Astrocyte (in vitro differentiated cells and primary cell): ENCODE measurements at regions not wholly inside any gene's neighbourhood (a gene's known extent, or its start where the extent isn't known, plus 50 kb on each side); places are given as distances from the start of the nearest gene placed in this dataset.
A peak's percentile ranks its signal among the peaks of the same experiment; 100 is the strongest.

Experiments
- DNase-seq: peaks from one replicate; pipeline ENCODE4 v3.0.0-alpha.2; 2010; ENCODE audit warnings: low read depth
- FAIRE-seq: peaks from 2 replicates; lab custom pipeline; 2011; peaks lifted over from hg19 to GRCh38; lab: Jason Lieb, UNC
- H2AFZ ChIP-seq: 2 replicates; pipeline ENCODE4 v1.6.0; 2012; ENCODE audit warnings: low read depth, low read length, inconsistent platforms
- H3K27ac ChIP-seq: 2 replicates; pipeline ENCODE4 v1.5.1; 2011; ENCODE audit warnings: low read depth, low read length, inconsistent platforms
- H3K27me3 ChIP-seq: 2 replicates; pipeline ENCODE4 v1.6.0; 2011; ENCODE audit warnings: low read length, inconsistent platforms; ENCODE audit not compliant: insufficient read depth
- H3K36me3 ChIP-seq: 2 replicates; pipeline ENCODE4 v1.5.1; 2011; ENCODE audit warnings: low read length, inconsistent platforms; ENCODE audit not compliant: insufficient read depth
- H3K4me1 ChIP-seq: 2 replicates; pipeline ENCODE4 v1.5.1; 2011; ENCODE audit warnings: low read length, inconsistent platforms; ENCODE audit not compliant: insufficient read depth
- H3K4me2 ChIP-seq: 2 replicates; pipeline ENCODE4 v1.6.0; 2012; ENCODE audit warnings: low read length, inconsistent platforms
- H3K4me3 ChIP-seq: 2 replicates; pipeline ENCODE4 v1.5.1; 2011; ENCODE audit warnings: low read depth, mild to moderate bottlenecking, low read length, inconsistent platforms; ENCODE audit not compliant: insufficient read depth
- H3K79me2 ChIP-seq: 2 replicates; pipeline ENCODE4 v1.6.0; 2012; ENCODE audit warnings: mild to moderate bottlenecking, low read length, inconsistent platforms; ENCODE audit not compliant: insufficient read depth
- H3K9ac ChIP-seq: 2 replicates; pipeline ENCODE4 v1.6.0; 2012; ENCODE audit warnings: mild to moderate bottlenecking, low read length, inconsistent platforms
- H3K9me3 ChIP-seq: 2 replicates; pipeline ENCODE4 v1.5.1; 2012; ENCODE audit warnings: low read depth, mild to moderate bottlenecking, low read length, inconsistent platforms; ENCODE audit not compliant: insufficient read depth
- H4K20me1 ChIP-seq: 2 replicates; pipeline ENCODE4 v1.6.0; 2012; ENCODE audit warnings: low read length, inconsistent platforms; ENCODE audit not compliant: insufficient read depth
- H3K27ac Mint-ChIP-seq: one replicate; pipeline ENCODE4 v1.8.0; 2021; ENCODE audit warnings: mild to moderate bottlenecking, mixed read lengths; ENCODE audit not compliant: unreplicated experiment
- H3K27me3 Mint-ChIP-seq: one replicate; pipeline ENCODE4 v1.8.0; 2021; ENCODE audit warnings: low read depth, mixed read lengths; ENCODE audit not compliant: unreplicated experiment
- H3K36me3 Mint-ChIP-seq: one replicate; pipeline ENCODE4 v1.8.0; 2021; ENCODE audit warnings: low read depth, mixed read lengths; ENCODE audit not compliant: unreplicated experiment
- H3K4me1 Mint-ChIP-seq: one replicate; pipeline ENCODE4 v1.8.0; 2021; ENCODE audit warnings: low read depth, mixed read lengths; ENCODE audit not compliant: unreplicated experiment
- H3K4me3 Mint-ChIP-seq: one replicate; pipeline ENCODE4 v1.8.0; 2021; ENCODE audit warnings: mild to moderate bottlenecking, moderate library complexity, mixed read lengths; ENCODE audit not compliant: unreplicated experiment
- H3K9me3 Mint-ChIP-seq: one replicate; pipeline ENCODE4 v1.8.0; 2021; ENCODE audit warnings: mild to moderate bottlenecking, mixed read lengths; ENCODE audit not compliant: unreplicated experiment
- EZH2 ChIP-seq: IDR thresholded peaks from 2 replicates; pipeline ENCODE4 v1.6.1; 2012; ENCODE audit warnings: mild to moderate bottlenecking, low read length, inconsistent platforms; ENCODE audit not compliant: insufficient read depth
- TF ChIP-seq, protein P1 (sequence below): IDR thresholded peaks from 2 replicates; pipeline ENCODE4 v1.5.1; 2011; ENCODE audit warnings: low read depth, mild to moderate bottlenecking, inconsistent platforms, low read length, moderate library complexity; ENCODE audit not compliant: insufficient read depth

DNA sequence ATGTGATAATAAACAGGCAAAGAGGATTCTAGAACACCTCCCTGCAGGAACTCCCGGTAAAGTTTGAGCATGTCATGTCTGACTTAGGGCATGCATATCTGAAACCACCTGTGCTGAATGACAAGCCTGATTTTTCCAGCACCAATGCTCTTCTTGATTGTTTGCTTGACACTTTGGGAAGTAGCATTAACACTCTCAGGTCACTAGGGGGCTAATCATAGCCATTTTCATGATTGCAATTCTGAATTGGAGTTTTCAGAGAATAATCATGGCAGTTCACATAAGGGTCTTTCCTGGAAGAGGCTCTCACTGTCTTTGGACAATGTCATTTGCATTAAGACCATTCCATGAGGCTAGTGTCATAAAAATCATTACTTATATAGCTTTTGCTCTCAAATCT lies 234.4 kb upstream of the MTNR1B start:
- TF ChIP-seq, protein P1, sequence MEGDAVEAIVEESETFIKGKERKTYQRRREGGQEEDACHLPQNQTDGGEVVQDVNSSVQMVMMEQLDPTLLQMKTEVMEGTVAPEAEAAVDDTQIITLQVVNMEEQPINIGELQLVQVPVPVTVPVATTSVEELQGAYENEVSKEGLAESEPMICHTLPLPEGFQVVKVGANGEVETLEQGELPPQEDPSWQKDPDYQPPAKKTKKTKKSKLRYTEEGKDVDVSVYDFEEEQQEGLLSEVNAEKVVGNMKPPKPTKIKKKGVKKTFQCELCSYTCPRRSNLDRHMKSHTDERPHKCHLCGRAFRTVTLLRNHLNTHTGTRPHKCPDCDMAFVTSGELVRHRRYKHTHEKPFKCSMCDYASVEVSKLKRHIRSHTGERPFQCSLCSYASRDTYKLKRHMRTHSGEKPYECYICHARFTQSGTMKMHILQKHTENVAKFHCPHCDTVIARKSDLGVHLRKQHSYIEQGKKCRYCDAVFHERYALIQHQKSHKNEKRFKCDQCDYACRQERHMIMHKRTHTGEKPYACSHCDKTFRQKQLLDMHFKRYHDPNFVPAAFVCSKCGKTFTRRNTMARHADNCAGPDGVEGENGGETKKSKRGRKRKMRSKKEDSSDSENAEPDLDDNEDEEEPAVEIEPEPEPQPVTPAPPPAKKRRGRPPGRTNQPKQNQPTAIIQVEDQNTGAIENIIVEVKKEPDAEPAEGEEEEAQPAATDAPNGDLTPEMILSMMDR = peak; percentile 40
- TF ChIP-seq EZH2 = no peak
- H3K9me3 ChIP-seq = no peaks in the 10 kb centered on the region
- H3K4me1 ChIP-seq = no peaks in the 10 kb centered on the region
- no peaks in the 10 kb centered on the region for H3K36me3 ChIP-seq
- H3K9ac ChIP-seq = no peak overlapping the region
- no peak for FAIRE-seq
- DNase-seq = no peak
- no peak overlapping the region for H3K4me3 ChIP-seq
- H3K27ac ChIP-seq = no peak overlapping the region
- Mint-ChIP-seq H3K4me1 (peaks cover 2% of the 10 kb centered on the region), H3K36me3 (no peaks in the 10 kb centered on the region), H3K9me3 (no peaks in the 10 kb centered on the region), H3K27me3 (no peaks in the 10 kb centered on the region), H3K27ac (no peak overlapping the region), H3K4me3 (no peak overlapping the region)
- no peaks in the 10 kb centered on the region for H4K20me1 ChIP-seq
- H3K79me2 ChIP-seq = no peaks in the 10 kb centered on the region
- H3K27me3 ChIP-seq = no peaks in the 10 kb centered on the region
- H2AFZ ChIP-seq = no peak overlapping the region
- no peak overlapping the region for H3K4me2 ChIP-seq

DNA sequence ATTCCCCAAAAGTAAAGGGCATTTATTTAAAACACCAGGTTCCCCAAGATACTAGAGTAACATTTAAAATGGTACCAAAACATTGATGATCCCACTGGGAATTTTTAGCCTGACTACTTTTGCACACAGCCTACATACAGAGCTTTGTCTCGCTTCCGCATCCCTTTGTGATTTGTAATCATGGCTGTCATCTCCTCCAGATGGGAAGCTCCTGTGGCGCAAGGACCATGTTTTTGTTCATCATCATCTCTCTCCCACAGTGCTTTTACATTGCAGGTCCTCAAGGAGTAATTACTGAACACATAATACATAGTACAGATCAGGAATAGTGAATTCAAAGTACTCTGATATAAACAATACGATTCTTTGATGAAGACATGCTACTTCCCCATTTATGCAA lies 231.2 kb upstream of the MTNR1B start:
- H3K27ac ChIP-seq = no peak overlapping the region
- H2AFZ ChIP-seq = no peak overlapping the region
- no peak overlapping the region for H3K4me2 ChIP-seq
- no peaks in the 10 kb centered on the region for H3K9me3 Mint-ChIP-seq
- H3K79me2 ChIP-seq = no peaks in the 10 kb centered on the region
- no peaks in the 10 kb centered on the region for H4K20me1 ChIP-seq
- H3K4me1 Mint-ChIP-seq = peaks cover 2% of the 10 kb centered on the region
- no peak overlapping the region for H3K9ac ChIP-seq
- DNase-seq = no peak
- no peaks in the 10 kb centered on the region for H3K27me3 ChIP-seq
- H3K36me3 ChIP-seq = no peaks in the 10 kb centered on the region
- no peak for FAIRE-seq
- no peak overlapping the region for H3K4me3 ChIP-seq
- TF ChIP-seq EZH2 = no peak
- TF ChIP-seq, protein P1 = no peak
- H3K27me3 Mint-ChIP-seq = no peaks in the 10 kb centered on the region
- no peak overlapping the region for H3K4me3 Mint-ChIP-seq
- H3K27ac Mint-ChIP-seq = no peak overlapping the region
- no peaks in the 10 kb centered on the region for H3K9me3 ChIP-seq
- H3K36me3 Mint-ChIP-seq = no peaks in the 10 kb centered on the region
- H3K4me1 ChIP-seq = no peaks in the 10 kb centered on the region

DNA sequence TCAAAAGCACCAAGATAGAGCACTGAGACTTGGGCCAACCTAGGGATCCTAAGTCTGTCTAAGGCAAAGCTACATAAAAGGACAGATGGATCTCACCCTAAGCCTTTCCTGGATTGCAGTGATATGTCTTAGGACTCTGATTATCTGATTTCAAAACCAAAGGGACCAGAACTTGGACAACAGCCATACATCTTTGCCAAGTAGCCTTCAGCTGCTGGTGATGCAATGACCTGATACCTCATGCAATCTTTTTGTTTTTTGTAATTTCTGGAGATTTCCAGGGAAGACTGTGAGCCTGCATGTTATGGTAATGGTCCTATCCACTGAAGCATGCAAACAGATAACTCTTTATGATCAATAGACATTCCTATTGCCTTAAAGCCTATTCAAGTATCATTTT lies 230.4 kb upstream of the MTNR1B start:
- Histone ChIP-seq H3K9ac (no peak overlapping the region), H3K27me3 (no peaks in the 10 kb centered on the region), H3K4me2 (no peak overlapping the region), H2AFZ (no peak overlapping the region), H3K4me1 (no peaks in the 10 kb centered on the region), H3K4me3 (no peak overlapping the region), H3K27ac (no peak overlapping the region), H3K36me3 (no peaks in the 10 kb centered on the region), H4K20me1 (no peaks in the 10 kb centered on the region), H3K9me3 (no peaks in the 10 kb centered on the region), H3K79me2 (no peaks in the 10 kb centered on the region)
- DNase-seq (peak; percentile 39), FAIRE-seq (no peak)
- no peaks in the 10 kb centered on the region for H3K9me3 Mint-ChIP-seq
- TF ChIP-seq EZH2 = no peak
- TF ChIP-seq, protein P1 = no peak
- H3K4me1 Mint-ChIP-seq = peaks cover 2% of the 10 kb centered on the region
- no peaks in the 10 kb centered on the region for H3K36me3 Mint-ChIP-seq
- no peak overlapping the region for H3K4me3 Mint-ChIP-seq
- no peak overlapping the region for H3K27ac Mint-ChIP-seq
- no peaks in the 10 kb centered on the region for H3K27me3 Mint-ChIP-seq
